CD14-positive monocyte (primary cell): ENCODE measurements at regions not wholly inside any gene's neighbourhood (a gene's known extent, or its start where the extent isn't known, plus 50 kb on each side); places are given as distances from the start of the nearest gene placed in this dataset.

ENCODE experiments used
- DNase-seq, 3 donors: peaks; one replicate each; pipeline ENCODE4 v3.0.0-alpha.2; 2011 to 2022
- H2AFZ ChIP-seq: 2 replicates; pipeline ENCODE4 v1.6.0; 2012; ENCODE audit warnings: mild to moderate bottlenecking, low read depth, low read length, inconsistent platforms; ENCODE audit not compliant: insufficient read depth, poor library complexity, severe bottlenecking
- H3K27ac ChIP-seq, 2 donors: 1 replicate in 1 of 2; 2 replicates in 1 of 2; pipeline ENCODE4 v1.5.1; 2012 to 2013; ENCODE audit warnings: low read length in 2 of 2, control low read depth in 1 of 2, inconsistent platforms in 1 of 2, low read depth in 1 of 2, mild to moderate bottlenecking in 1 of 2
- H3K27me3 ChIP-seq, 2 donors: one replicate each; pipeline versions ENCODE4 v1.6.0 to v1.6.1; 2011 to 2013; ENCODE audit warnings: low read length in 2 of 2; ENCODE audit not compliant: control insufficient read depth in 2 of 2, insufficient read depth in 2 of 2
- H3K36me3 ChIP-seq, 2 donors: replicated peaks in 1 of 2; 1 replicate in 1 of 2; 2 replicates in 1 of 2; pipeline versions ENCODE4 v1.5.1 to v1.6.1; 2012 to 2013; ENCODE audit warnings: low read length in 2 of 2, control low read depth in 1 of 2, inconsistent platforms in 1 of 2, mild to moderate bottlenecking in 1 of 2; ENCODE audit not compliant: insufficient read depth in 2 of 2, control insufficient read depth in 1 of 2
- H3K4me1 ChIP-seq, 2 donors: 1 replicate in 1 of 2; 2 replicates in 1 of 2; pipeline versions ENCODE4 v1.5.1 to v1.6.1; 2012 to 2013; ENCODE audit warnings: low read length in 2 of 2, control low read depth in 1 of 2, inconsistent platforms in 1 of 2, mild to moderate bottlenecking in 1 of 2, moderate library complexity in 1 of 2; ENCODE audit not compliant: insufficient read depth in 2 of 2, control insufficient read depth in 1 of 2
- H3K4me2 ChIP-seq: replicated peaks from 2 replicates; pipeline ENCODE3; 2012; ENCODE audit warnings: low read length, moderate library complexity, mild to moderate bottlenecking; ENCODE audit not compliant: poor library complexity, severe bottlenecking; ENCODE audit errors: extremely low read depth
- H3K4me3 ChIP-seq, 3 experiments: fragments of 200-600 bp in 1 of 3; sonication (generic) in 1 of 3; replicated peaks in 1 of 3; 1 replicate in 2 of 3; 2 replicates in 1 of 3; pipeline ENCODE4 v1.5.1; 2011 to 2013; ENCODE audit warnings: low read length in 3 of 3, mild to moderate bottlenecking in 3 of 3, control low read depth in 2 of 3, low read depth in 2 of 3, inconsistent platforms in 1 of 3, moderate library complexity in 1 of 3
- H3K79me2 ChIP-seq: 2 replicates; pipeline ENCODE4 v1.6.0; 2012; ENCODE audit warnings: mild to moderate bottlenecking, control low read depth, inconsistent platforms, low read length, moderate library complexity; ENCODE audit not compliant: insufficient read depth
- H3K9ac ChIP-seq: 2 replicates; pipeline ENCODE4 v1.6.0; 2017; ENCODE audit warnings: low read length, mild to moderate bottlenecking; ENCODE audit not compliant: insufficient read depth, poor library complexity, severe bottlenecking
- H3K9me3 ChIP-seq, 2 donors: replicated peaks in 1 of 2; 1 replicate in 1 of 2; 2 replicates in 1 of 2; pipeline versions ENCODE4 v1.5.1 to v1.6.1; 2012 to 2013; ENCODE audit warnings: low read length in 2 of 2, control low read depth in 1 of 2; ENCODE audit not compliant: control insufficient read depth in 1 of 2, insufficient read depth in 1 of 2
- H4K20me1 ChIP-seq: 2 replicates; pipeline ENCODE4 v1.6.0; 2012; ENCODE audit warnings: mild to moderate bottlenecking, low read length, control low read depth, moderate library complexity; ENCODE audit not compliant: insufficient read depth
- H3K27ac Mint-ChIP-seq, 7 donors: one replicate each; pipeline ENCODE4 v1.8.0; 2020; ENCODE audit warnings: mild to moderate bottlenecking in 7 of 7, mixed read lengths in 7 of 7, moderate library complexity in 6 of 7, inconsistent platforms in 2 of 7
- H3K27me3 Mint-ChIP-seq, 3 donors: one replicate each; pipeline ENCODE4 v1.8.0; 2021 to 2022; ENCODE audit warnings: low read depth in 3 of 3, mild to moderate bottlenecking in 3 of 3, mixed read lengths in 3 of 3, moderate library complexity in 3 of 3, inconsistent platforms in 1 of 3
- H3K36me3 Mint-ChIP-seq, 2 donors: one replicate each; pipeline ENCODE4 v1.8.0; 2020; ENCODE audit warnings: mixed read lengths in 2 of 2, inconsistent platforms in 1 of 2, mild to moderate bottlenecking in 1 of 2
- H3K4me1 Mint-ChIP-seq: one replicate; pipeline ENCODE4 v1.8.0; 2020; ENCODE audit warnings: mild to moderate bottlenecking, mixed read lengths
- H3K4me3 Mint-ChIP-seq, 2 donors: one replicate each; pipeline ENCODE4 v1.8.0; 2020; ENCODE audit warnings: mild to moderate bottlenecking in 2 of 2, mixed read lengths in 2 of 2, moderate library complexity in 1 of 2
- H3K9me3 Mint-ChIP-seq, 7 donors: one replicate each; pipeline ENCODE4 v1.8.0; 2020 to 2022; ENCODE audit warnings: mixed read lengths in 7 of 7, mild to moderate bottlenecking in 6 of 7, moderate library complexity in 6 of 7, inconsistent platforms in 2 of 7
- WGBS: methylation state at CpG from one replicate; pipeline ENCODE4 v1.1.5; 2013; ENCODE audit warnings: missing lambda C conversion rate; ENCODE audit not compliant: insufficient coverage; 5-methylcytosine and 5-hydroxymethylcytosine counted together
- intact Hi-C, 2 donors: fragments of 100-400 bp; cut with micrococcal nuclease; formaldehyde crosslinking; loops; one replicate each; pipeline versions ENCODE4 v1.15.0 to v1.15.1; 2023
- TF ChIP-seq, protein P1 (sequence below): fragments of 200-600 bp; IDR thresholded peaks from one replicate; pipeline ENCODE4 v1.8.0; 2022; ENCODE audit warnings: antibody characterized with exemption, mild to moderate bottlenecking

DNA sequence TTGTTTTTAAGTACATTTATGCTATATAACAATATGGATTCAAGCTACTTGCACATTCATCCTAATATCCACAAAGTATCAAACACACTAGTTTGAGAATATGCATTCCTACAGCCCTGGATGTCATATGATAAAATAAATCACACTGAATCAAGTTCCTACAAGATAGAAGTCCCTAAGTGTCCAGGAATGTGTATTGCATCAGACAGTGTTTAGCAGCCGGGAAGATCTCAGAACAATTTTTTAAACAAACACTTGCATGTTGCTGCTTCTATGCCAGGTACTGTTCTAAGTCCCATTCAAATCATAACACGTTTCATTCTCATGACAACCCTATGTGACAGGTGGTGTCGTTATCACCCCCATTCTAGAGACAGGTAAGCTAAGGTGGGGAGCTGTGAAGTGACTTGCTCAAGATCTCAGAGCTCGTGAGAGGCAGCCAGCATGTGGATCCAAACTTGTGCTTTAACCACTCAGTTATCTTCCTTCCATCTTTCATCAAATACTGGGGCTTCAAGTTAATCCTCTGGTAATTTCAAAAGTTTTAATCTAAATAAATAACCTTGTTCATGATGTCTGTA is 68.3 kb upstream of the KIF26B start:
- 100% methylated on average over 1 of the region's 4 CpGs for WGBS
- Mint-ChIP-seq H3K27me3 (no peaks in the 10 kb centered on the region), H3K27ac (no peak overlapping the region), H3K4me3 (no peak overlapping the region), H3K4me1 (no peaks in the 10 kb centered on the region), H3K9me3 (no peaks in the 10 kb centered on the region), H3K36me3 (peaks cover 22 to 32% of the 10 kb centered on the region in 2 donors)
- H3K4me1 ChIP-seq, result no peaks in the 10 kb centered on the region
- DNase-seq, result no peak
- TF ChIP-seq, protein P1, sequence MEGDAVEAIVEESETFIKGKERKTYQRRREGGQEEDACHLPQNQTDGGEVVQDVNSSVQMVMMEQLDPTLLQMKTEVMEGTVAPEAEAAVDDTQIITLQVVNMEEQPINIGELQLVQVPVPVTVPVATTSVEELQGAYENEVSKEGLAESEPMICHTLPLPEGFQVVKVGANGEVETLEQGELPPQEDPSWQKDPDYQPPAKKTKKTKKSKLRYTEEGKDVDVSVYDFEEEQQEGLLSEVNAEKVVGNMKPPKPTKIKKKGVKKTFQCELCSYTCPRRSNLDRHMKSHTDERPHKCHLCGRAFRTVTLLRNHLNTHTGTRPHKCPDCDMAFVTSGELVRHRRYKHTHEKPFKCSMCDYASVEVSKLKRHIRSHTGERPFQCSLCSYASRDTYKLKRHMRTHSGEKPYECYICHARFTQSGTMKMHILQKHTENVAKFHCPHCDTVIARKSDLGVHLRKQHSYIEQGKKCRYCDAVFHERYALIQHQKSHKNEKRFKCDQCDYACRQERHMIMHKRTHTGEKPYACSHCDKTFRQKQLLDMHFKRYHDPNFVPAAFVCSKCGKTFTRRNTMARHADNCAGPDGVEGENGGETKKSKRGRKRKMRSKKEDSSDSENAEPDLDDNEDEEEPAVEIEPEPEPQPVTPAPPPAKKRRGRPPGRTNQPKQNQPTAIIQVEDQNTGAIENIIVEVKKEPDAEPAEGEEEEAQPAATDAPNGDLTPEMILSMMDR, result no peak
- H3K27me3 ChIP-seq, result no peaks in the 10 kb centered on the region
- H3K36me3 ChIP-seq, result peaks cover 24 to 37% of the 10 kb centered on the region in 2 donors
- no peak overlapping the region for H3K4me3 ChIP-seq
- H4K20me1 ChIP-seq, result no peaks in the 10 kb centered on the region
- intact Hi-C loops, result no loop called here
- H3K4me2 ChIP-seq, result no peak overlapping the region
- no peak overlapping the region for H3K27ac ChIP-seq
- H3K79me2 ChIP-seq, result no peaks in the 10 kb centered on the region
- H3K9me3 ChIP-seq, result no peaks in the 10 kb centered on the region
- no peak overlapping the region for H3K9ac ChIP-seq
- no peak overlapping the region for H2AFZ ChIP-seq

DNA sequence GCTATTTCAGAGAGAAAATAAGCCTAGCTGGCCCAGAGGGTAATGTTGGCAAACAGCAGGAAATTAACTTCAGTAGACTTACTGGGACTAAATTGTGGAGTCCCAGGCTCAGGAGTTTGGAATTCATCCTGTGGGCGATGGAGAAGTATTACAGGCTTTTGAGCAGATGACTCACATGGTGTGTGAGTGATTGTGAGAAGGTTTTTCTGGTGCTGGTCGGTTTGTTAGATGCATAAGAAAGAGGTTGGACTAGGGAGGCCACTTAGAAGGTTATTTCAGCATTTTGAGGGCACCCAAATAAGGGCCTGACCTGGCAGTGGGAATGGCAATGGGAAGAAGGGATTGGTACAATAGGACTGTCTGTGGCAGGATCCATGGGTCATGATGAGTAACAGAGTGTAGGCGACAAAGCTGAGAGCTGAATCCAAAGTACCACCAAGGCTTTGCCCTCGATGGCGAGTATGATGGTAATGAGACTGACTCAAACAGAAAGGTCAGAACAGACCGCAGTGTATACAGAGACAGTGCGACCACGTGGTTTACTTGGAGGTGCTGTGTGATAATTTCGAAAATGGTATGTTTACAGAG is 69.2 kb upstream of the KIF26B start:
- WGBS, result 97% methylated on average over 9 of the region's 9 CpGs
- Histone ChIP-seq H3K4me2 (no peak overlapping the region), H3K4me1 (no peaks in the 10 kb centered on the region), H4K20me1 (no peaks in the 10 kb centered on the region), H3K4me3 (no peak overlapping the region), H3K36me3 (peaks cover 17 to 30% of the 10 kb centered on the region in 2 donors), H3K9me3 (no peaks in the 10 kb centered on the region), H3K9ac (no peak overlapping the region), H3K79me2 (no peaks in the 10 kb centered on the region), H3K27ac (no peak overlapping the region), H3K27me3 (no peaks in the 10 kb centered on the region), H2AFZ (no peak overlapping the region)
- TF ChIP-seq, protein P1, result no peak
- Mint-ChIP-seq H3K27me3 (no peaks in the 10 kb centered on the region), H3K27ac (no peak overlapping the region), H3K9me3 (no peaks in the 10 kb centered on the region), H3K4me3 (no peak overlapping the region), H3K36me3 (peaks cover 22 to 32% of the 10 kb centered on the region in 2 donors), H3K4me1 (no peaks in the 10 kb centered on the region)
- no peak for DNase-seq
- intact Hi-C loops, result no loop called here
